LoVo (cell line): ENCODE measurements at regions not wholly inside any gene's neighbourhood (a gene's known extent, or its start where the extent isn't known, plus 50 kb on each side); places are given as distances from the start of the nearest gene placed in this dataset.

ENCODE experiments used
- DNase-seq: peaks from one replicate; pipeline ENCODE4 v3.0.0-alpha.2; 2016; ENCODE audit warnings: low spot score

DNA sequence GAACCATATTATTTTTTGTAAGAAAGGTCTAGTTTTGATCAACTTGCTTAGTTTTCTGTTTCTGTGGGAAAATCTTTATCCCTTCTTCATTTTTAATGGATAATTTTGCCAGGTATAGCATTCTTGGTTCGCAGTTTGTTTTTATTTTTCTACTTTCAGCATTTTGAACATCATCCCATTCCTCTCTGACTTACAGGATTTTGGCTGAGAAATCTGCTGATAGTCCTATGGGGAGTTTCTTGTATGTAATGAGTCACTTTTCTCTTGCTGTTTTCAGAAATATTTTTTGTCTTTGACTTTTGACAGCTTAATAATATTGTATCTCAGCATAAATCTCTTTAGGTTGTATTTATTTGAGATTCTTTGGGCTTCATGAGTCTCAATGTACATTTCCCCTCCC, 389.1 kb downstream of the PBX1 start:
- DNase-seq: no peak

DNA sequence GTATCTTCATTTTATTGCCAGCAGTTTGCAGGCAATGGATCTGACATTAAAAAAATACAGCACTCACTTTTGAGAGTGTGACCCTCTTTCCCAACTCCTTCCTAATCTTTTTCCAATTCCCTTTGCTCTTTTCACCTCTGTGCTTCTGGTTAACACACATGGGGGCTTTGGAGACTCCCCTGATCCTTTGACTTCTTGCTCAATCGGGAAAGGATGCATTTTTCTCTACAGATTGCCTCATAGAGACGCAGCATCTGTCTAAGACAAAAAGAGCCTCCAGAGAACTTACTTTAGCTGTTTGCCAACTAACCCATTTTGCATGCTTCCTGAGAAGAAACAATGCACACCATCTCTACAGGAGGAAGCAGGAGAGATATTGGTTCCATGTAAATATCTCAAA, 378.3 kb downstream of the PBX1 start:
- no peak for DNase-seq

DNA sequence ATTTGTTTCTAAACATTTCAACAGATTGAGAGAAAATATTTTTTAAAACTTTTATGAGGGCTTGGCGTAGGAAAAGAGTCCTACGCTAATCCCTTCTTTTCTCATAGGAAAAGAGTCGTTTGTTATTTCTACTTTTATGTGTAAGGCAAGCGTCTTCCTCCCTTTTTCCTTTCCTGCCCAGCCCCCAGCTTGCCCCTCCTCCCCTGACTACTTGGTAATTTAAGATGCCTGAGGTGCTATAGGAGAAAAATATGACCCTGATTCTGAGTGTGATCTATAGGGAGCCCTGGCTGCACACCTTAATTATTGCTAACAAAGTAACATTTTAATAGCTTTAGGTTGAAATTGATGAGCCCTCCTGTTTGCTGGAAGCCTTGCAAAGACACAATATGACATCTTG, 373.6 kb downstream of the PBX1 start:
- DNase-seq: no peak

DNA sequence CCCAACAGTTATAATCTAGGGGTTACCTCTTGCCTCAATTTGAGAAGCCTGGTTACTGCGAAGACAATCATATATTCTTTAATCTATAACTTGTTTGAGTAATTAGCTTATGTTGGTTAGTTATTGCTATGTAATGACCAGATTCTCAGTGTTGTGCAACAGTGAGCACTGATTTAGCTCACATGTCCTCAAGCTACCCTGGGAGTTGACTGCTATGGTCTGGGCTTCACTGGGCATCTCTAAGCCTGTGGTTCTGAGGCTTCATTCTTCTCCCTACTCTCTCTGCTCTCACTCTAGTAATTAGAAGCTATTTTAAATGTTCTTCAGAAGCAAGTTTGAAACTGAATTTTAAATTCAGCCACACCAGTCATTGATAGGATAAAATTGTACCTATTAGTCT, 371.8 kb downstream of the PBX1 start:
- no peak for DNase-seq

DNA sequence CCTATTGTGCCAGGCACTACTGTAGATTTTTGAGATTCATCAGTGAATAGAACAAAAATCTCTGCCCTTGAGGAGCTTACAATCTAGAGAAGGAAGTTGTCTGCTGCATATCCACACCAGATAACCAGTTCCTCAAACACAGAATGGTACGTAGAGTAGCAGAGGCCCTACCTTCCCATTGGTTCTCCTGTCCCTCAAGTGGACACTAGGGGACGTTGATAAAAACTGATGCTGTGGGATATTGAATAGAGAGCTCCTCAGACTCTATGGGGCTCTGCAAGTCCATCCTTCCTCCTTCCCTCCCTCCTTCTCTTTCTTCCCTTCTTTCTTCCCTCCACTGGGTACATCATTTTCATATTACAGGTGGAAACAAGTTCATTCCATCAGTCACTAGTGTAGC, 371.3 kb downstream of the PBX1 start:
- DNase-seq: no peak

DNA sequence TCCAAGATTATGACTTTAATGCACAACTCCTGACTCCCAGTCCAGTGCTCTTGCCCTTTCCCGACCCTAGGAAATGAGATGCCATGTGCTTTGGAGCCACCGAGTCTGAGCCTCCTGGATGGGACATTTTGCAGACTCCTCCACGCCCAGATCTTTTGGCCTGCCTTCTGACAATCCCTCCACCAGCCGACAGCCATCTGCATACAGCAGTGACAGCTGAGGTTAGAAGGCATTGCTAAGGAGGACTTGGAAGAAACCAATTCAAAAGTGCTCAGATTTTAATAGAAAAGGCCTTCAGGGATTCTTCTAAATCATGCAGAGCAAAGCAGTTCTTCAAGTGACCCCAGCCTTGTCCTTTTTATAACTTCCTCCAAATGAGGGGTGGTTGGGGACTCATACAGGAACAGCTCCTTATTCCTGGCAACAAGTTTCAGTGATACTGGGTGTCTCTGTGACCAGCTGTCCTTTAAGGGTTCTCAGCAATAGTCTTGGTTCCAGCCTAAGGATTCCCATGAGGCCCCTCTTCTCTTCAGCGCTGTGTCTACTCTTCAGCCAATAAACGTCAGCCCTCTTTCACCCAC, 369.3 kb downstream of the PBX1 start:
- no peak for DNase-seq

DNA sequence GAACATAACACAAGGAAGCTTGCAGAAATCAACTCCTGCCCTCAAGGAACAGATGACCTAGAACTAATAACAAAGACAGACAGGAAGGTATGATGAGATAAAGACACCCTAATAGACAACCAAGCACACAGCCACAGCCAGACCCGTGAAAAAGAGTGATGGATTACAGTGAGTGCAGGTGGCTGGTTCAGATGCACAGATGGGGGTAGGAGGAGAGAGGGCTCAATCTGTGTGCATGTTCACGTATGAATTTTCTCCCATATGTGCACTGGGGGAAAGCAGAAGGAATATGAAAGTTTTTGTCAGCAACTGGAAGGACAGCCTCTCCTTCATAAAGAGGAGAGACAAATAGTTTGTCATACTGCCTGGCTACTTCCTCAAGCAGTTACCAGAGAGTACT, 367.1 kb downstream of the PBX1 start:
- DNase-seq: no peak

DNA sequence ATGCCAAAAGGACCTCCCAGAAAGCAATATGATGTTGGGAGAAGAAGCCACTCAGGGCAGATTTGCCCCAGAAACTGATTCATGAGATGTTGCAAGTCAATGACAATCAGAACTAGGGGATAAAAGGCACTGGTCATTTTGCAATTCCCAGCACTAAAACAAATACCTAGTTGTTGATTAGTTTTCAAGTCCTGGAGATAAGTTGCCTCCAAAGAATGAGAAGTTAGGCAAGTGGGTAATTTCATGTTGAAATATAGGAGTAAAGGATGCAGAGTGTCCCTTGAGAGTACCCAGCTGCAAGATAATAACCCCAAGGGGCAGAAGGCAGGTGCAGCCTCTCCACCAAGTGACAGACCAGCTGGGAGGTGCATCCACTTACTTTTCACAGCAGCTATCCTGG, 363.6 kb downstream of the PBX1 start:
- DNase-seq: no peak

DNA sequence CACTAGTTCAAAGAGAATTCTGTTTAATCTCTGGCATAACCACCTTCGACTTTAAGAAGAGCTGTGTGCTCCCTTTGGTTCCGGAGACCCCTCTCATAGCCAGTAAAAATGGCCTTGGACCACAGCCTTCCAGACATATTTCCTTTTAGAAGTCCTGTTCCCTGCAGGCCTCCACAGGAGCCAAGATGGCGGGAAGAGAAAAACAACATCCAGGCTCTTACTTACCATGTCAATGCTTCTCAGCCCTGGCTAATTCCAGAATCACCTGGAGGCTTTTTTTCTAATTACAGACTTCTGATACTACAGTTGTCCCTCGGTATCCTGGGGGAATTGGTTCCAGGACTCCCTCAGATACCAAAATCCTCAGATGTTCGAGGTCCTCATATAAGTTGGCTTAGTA, 362.5 kb downstream of the PBX1 start:
- no peak for DNase-seq

DNA sequence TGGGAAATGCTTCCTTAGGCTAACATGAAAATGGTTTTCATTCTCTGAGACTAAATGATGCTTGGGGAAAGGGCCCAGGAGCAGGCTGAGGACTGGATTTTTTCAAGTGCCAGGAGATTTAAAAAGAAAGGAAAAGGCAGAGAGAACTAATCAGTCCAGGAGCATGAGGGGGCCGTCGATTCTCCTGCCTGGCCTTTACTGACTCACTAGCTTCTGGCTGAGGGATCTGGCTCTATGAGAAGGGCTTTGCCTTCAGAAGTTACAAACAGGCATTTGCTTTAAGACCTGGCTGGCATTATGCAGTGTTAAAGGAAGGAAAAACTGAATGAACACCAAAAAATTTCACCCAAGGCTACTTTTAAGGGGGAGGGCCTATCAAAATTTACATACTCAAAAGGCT, 359.2 kb downstream of the PBX1 start:
- no peak for DNase-seq

DNA sequence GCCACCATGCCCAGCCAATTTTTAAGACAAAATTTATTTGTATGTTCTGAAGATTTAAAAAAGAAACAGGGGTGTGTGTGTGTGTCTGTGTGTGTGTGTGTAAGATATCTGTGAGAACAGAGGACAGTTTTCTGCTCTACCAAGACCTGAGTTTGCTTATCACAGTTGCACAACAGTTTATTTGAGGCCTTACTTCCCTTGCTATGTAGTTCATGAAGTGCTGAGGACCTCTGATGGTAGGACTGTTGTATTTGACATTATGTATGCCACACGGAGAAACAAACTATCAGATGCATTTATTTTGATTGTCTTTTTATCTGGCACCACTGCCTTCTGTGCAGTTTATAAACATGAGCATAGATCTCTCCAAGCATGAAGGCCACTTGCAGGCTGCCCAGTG, 355.2 kb downstream of the PBX1 start:
- DNase-seq: no peak

DNA sequence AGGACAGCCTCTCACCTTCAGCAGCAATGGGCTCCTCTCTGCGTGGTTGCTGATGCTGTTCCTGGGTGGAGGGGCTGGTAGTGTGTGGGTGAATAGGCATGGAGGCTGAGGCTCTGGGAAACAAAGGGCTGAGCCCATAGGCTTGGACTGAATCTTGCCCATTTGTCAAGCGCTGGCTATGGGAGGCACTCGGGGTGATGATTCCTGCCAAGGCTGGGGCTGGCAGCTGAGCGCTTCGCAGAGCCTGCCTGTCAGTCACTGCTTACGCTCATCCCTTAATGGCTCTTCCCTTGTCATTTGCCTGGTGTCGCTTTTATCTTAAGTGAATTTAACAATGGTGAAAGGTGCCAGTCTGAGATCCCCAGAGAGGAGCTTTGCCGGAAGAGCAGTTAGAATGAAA, 353.3 kb downstream of the PBX1 start:
- no peak for DNase-seq

DNA sequence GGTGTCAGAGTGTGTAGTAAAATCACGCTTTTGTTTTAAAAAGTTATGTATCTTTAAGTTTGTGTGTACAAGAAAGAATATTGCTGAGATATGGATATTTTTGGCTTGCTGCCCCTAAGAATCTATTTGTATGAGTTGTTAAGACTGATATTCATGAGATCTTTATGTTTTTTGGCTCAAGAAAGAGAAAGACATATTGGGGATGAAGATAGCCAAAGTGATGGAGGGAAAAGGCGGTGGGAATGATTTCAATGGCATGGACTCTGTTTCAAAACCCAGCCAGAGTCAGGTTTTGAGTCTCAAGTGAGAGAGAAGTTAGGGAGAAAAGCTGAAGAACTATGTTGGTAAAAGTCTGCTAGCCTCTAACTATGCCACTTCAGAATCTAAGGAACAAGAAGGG, 351.7 kb downstream of the PBX1 start:
- DNase-seq: no peak

DNA sequence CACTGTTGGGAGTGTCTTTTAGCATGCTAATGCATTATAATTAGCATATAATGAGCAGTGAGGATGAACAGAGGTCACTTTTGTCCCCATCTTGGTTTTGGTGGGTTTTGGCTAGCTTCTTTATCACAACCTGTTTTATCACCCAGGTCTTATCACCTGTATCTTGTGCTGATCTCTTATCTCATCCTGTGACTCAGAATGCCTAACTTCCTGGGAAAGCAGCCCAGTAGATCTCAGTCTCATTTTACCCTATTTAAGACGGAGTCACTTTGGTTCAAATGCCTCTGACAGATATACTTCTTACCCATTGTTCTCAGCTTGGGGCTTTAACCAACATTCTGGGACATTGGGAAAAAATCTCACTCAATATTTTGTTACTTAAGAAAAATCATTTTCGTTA, 348.7 kb downstream of the PBX1 start:
- DNase-seq: no peak

DNA sequence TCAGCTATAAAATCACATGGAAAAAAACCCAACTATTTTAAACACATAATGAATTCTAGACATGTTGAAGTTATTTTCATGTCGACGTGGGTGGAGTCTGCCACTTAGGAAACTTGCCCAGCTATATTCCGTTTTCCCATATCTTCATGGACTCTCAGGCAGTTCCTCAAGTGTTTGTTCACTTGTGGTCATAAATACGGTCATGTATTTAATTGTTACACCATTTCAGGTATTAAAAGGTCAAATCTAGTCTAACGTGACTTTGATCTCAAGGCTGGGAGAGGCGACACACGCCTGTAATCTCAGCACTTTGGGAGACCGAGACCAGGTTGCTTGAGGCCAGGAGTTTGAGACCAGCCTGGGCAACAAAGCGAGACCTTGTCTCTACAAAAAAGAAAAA, 346.9 kb downstream of the PBX1 start:
- DNase-seq: no peak

DNA sequence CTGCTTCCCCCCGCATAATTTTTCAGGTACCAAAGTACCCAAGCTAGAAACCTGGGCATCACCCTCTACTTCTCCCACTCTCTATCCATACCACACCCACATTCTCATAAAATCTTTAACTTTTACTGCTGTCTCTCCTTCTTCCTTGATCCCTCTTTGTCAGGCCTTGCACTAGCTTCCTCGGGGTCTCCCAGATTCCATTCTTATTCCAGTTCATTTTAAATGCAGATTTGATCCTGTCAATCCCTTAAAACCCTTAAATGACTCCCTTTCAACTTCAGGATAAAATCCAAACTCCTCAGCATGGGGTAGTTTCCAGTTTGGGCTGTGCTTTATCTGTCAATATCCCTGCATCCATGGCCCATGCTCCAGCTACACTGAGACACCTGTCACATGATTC, 343.5 kb downstream of the PBX1 start:
- no peak for DNase-seq
